ENCODE measurements at regions not wholly inside any gene's neighbourhood (a gene's known extent, or its start where the extent isn't known, plus 50 kb on each side); places are given as distances from the start of the nearest gene placed in this dataset.

- TF ChIP-seq, protein P1, sequence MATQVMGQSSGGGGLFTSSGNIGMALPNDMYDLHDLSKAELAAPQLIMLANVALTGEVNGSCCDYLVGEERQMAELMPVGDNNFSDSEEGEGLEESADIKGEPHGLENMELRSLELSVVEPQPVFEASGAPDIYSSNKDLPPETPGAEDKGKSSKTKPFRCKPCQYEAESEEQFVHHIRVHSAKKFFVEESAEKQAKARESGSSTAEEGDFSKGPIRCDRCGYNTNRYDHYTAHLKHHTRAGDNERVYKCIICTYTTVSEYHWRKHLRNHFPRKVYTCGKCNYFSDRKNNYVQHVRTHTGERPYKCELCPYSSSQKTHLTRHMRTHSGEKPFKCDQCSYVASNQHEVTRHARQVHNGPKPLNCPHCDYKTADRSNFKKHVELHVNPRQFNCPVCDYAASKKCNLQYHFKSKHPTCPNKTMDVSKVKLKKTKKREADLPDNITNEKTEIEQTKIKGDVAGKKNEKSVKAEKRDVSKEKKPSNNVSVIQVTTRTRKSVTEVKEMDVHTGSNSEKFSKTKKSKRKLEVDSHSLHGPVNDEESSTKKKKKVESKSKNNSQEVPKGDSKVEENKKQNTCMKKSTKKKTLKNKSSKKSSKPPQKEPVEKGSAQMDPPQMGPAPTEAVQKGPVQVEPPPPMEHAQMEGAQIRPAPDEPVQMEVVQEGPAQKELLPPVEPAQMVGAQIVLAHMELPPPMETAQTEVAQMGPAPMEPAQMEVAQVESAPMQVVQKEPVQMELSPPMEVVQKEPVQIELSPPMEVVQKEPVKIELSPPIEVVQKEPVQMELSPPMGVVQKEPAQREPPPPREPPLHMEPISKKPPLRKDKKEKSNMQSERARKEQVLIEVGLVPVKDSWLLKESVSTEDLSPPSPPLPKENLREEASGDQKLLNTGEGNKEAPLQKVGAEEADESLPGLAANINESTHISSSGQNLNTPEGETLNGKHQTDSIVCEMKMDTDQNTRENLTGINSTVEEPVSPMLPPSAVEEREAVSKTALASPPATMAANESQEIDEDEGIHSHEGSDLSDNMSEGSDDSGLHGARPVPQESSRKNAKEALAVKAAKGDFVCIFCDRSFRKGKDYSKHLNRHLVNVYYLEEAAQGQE (IDR thresholded peaks at IDR 0.05; ENCODE audit: unreplicated experiment) = no peak
- TF ChIP-seq ZNF462 (CRISPR knock-in tag; IDR thresholded peaks at IDR 0.05) (no peak), CREB1 (CRISPR knock-in tag; IDR thresholded peaks at IDR 0.05; ENCODE audit: low read depth) (no peak)
Observed at GRCh38 chr13:30044932-30045331, 194.5 kb upstream of the UBL3 start (continued).

DNA sequence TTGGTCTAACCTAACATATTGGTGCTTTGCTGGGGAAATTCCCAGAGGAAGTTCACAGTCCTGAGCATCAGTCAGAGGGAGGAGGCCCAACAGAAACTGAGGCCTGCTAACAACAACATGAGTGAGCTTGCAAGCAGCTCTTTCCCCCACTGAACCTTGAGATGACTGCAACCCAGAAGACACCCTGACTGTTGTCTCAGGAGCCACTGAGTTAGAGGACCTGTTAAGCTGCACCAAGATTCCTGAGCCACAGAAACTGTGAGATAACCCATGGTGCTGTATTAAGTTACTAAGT, 193.2 kb upstream of the UBL3 start:
- H3K36me3 Mint-ChIP-seq (ENCODE audit: low read depth) = peaks cover 4% of the 10 kb centered on the region; the same call in 1 of the 3 replicates
- ATAC-seq (no peak), DNase-seq (ENCODE audit: low spot score) (no peak)
- no peak overlapping the region for H3K27ac ChIP-seq (ENCODE audit: low read depth)
- no peak overlapping the region for H3K4me3 Mint-ChIP-seq
- H3K9me2 ChIP-seq (ENCODE audit: insufficient read depth) = peaks cover 7% of the 10 kb centered on the region; the same call in 1 of the 2 replicates
- no peak overlapping the region for H3K4me3 ChIP-seq
- H3F3A ChIP-seq (replicated peaks; ENCODE audit: low read depth) = no peaks in the 10 kb centered on the region
- peaks cover 4% of the 10 kb centered on the region; the same call in 1 of the 3 replicates for H3K9me3 Mint-ChIP-seq
- H3K4me1 ChIP-seq (ENCODE audit: insufficient read depth) = peaks cover 8% of the 10 kb centered on the region
- H3K27ac Mint-ChIP-seq = no peak overlapping the region
- no peaks in the 10 kb centered on the region for H3K36me3 ChIP-seq (ENCODE audit: insufficient read depth)
- no peak overlapping the region for H3K4me2 ChIP-seq
- H3K4me1 Mint-ChIP-seq = peaks cover 27% of the 10 kb centered on the region
- no peaks in the 10 kb centered on the region for H4K20me1 ChIP-seq (replicated peaks; ENCODE audit: insufficient read depth)
- H3K27me3 ChIP-seq (ENCODE audit: insufficient read depth) = no peaks in the 10 kb centered on the region
- TF ChIP-seq, protein P1 (IDR thresholded peaks at IDR 0.05; ENCODE audit: unreplicated experiment) = no peak
- TF ChIP-seq CREB1 (CRISPR knock-in tag; IDR thresholded peaks at IDR 0.05; ENCODE audit: low read depth) = no peak
- H2AFZ ChIP-seq = no peak overlapping the region
- no peaks in the 10 kb centered on the region for H3K79me2 ChIP-seq (replicated peaks; ENCODE audit: insufficient read depth)
- H3K27me3 Mint-ChIP-seq (ENCODE audit: insufficient read depth, low read depth, poor library complexity) = peaks cover 6% of the 10 kb centered on the region

All from GM23338 (cell line).